ENCODE measurements at regions not wholly inside any gene's neighbourhood (a gene's known extent, or its start where the extent isn't known, plus 50 kb on each side); places are given as distances from the start of the nearest gene placed in this dataset.

GRCh38 chr5:123262216-123262823, 160.9 kb downstream of the CEP120 start:
- no peak for TF ChIP-seq CTCF (conservative IDR thresholded peaks at IDR 0.05; ENCODE audit: low read length)
- no peak for TF ChIP-seq EZH2phosphoT487 (IDR thresholded peaks at IDR 0.05; ENCODE audit: borderline replicate concordance, low read depth, low read length)
